GM21825 (cell line): ENCODE measurements at regions not wholly inside any gene's neighbourhood (a gene's known extent, or its start where the extent isn't known, plus 50 kb on each side); places are given as distances from the start of the nearest gene placed in this dataset.
"Not testable (repeated sequence)": the region's sequence is repeated elsewhere in the genome, so short reads cannot be mapped to it uniquely, and the experiment has no call there.

Experiments
- ATAC-seq: cut with Tn5 transposase; IDR thresholded peaks from one replicate; pipeline ENCODE4 v1.9.1; 2021; ENCODE audit warnings: mild to moderate bottlenecking, moderate library complexity; ENCODE audit not compliant: unreplicated experiment

DNA sequence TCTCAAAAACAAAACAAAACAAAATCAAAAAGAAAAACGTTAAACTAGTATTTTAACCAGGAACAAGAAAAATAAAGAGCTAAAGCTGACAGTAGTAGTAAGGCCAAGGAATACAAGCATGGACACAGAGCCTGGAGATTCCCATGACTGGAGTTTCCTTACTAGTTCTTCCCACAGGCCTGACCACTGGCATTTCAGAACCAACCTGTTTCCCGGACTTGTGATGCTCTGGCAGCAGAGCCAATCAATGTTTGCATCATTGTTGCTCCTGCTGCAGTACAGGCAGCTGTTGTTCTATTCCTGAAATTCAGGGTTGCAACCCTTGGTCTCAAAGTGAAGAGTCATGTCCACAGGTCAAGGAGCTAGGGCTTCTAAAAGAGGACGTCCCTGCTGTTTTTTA is 111.3 kb upstream of the WARS2 start:
- ATAC-seq = no peak

DNA sequence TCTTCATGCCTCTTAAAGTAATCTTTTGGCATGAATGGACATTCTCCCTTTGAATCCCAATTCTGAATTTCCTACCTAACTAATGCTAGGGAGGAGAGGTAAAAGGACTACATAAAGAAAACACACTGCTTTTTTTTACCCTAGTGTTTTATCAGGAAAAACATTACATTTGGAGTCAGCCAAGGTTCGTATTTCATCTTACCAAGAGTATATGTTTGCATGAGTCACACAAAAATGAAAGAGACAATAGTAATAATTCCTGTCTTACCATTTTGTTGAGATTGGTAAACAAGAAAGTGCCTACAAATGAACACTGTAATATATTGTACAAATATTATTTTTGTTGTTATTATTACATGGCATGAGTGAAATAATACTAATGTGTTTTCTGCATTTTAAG is 112.9 kb upstream of the WARS2 start:
- no peak for ATAC-seq

DNA sequence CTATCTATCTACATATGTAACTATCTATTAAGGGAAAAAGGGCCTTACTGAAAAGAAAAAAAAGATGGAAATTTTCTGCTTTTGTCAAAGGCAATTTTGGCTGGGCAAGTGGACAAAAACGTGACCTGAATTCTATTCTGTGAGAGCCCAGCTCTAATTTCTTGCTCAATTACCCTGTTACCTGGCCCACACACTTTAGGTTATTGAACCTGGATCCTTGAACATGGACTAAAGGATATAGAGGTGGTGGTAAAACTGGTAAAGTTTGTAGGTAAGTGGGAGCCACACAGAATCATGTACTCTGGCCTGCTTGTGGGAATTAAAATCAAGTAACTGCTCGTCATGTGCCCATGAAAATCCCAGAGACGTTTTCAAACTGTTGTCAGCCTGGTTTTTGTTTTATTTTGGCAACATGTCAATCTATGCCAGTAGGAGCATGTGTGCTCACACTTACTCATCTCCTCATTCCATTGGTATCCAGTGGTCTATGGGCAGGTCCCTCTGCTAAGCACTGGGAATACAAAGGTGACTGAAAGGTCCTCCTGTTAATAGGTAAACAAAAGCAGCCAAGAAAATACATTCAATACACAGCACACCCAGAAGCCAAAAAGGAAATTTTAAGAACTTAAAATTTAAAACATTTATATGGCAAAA is 113.7 kb upstream of the WARS2 start:
- no peak for ATAC-seq

DNA sequence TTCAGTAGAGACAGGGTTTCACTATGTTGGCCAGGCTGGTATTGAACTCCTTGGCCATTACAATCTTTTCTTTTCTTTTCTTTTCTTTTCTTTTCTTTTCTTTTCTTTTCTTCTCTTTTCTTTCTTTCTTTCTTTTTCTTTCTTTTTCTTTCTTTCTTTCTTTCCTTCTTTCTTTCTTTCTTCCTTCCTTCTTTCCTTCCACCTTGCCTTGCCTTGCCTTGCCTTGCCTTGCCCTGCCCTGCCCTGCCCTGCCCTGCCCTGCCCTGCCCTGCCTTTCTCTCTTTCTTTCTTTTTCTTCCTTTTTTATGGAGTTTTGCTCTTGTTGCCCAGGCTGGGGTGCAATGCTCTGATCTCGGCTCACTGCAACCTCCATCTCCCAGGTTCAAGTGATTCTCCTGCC is 112.5 kb upstream of the HAO2 start:
- ATAC-seq = not testable (repeated sequence)

DNA sequence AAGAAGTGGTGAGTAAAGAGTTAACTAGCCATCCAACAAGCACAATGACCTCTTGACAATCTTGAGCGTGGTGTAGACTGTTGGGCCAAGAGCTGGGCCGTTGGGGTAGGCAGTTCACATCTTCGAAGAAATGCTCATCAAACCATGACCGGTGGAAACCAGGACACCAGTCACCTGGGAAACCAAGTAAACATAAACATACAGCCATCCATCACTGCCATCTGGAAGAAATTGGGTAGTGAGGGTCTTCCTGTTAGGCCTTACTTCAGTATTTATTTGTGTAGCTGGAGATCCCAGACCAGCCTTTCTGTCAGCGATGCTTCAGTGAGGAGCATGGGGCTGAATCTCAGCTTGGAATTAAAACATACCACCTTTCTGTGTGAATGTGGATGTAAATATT is 108.1 kb upstream of the HAO2 start:
- no peak for ATAC-seq

DNA sequence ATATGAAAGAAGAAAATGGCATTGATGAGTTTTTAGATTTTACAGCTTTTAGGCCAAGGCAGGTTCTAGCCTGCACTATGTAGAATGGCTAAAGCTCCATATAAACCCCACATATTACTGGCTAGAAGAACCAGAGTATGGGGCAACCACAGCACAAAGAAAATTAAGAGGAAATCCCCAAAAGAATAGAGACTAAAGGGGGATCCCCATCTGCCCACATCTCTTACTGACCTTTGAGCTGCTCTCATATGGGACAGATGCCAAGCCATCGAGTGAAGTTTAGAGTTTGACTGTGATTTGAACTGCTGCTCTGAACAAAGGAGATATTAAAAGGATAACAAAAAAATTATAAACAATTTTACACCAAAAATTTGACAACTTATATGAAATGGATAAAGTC is 102.2 kb upstream of the HAO2 start:
- peak; percentile 90 for ATAC-seq

DNA sequence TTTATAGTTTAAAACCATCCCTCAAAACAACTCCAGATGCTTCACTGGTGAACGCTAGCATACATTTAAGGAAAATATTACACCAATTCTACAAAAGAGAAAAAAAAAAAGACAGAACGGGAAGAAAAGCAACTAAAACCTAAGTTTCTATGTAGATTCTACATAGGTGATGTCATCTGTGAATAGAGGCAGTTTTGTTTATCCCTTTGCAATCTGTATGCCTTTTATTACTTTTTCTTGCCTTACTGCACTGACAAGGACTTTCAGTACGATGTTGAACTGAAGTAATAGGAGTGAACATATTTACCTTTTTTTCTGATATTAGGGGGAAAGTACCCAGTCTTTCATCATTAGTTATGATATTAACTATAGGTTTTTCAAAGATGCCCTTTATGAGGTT is 101.7 kb upstream of the HAO2 start:
- peak; percentile 39 for ATAC-seq

DNA sequence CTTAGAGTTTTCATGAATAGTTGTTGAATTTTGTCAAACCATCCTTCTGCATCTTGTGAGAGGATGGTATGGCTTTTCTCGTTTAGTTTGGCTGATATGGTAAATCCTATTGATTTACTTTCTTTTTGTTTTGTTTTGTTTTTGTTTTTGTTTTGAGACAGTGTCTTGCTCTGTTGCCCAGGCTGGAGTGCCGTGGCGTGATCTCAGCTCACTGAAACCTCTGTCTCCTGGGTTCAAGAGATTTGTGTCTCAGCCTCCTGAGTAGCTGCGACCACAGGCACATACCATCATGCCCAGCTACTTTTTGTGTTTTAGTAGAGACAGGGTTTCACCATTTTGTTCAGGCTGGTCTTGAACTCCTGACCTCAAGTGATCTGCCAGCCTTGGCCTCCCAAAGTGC is 101.3 kb upstream of the HAO2 start:
- not testable (repeated sequence) for ATAC-seq

DNA sequence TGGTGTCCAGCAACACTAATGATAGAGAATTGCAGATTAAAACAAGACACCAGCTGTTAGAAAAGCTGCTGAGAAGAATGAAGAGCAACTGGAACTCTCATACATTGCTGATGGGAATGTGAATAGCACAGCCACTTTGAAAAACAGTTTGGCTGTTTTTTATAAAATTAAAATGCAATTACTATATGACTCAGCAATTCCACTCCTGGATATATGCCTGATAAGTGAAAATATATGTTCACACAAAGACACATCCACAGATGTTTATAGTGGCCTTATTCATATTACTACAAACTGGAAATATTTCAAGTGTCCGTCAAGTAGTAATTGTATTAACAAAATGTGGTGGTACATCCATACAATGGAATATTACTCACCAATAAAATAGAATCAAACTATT is 99.7 kb upstream of the HAO2 start:
- ATAC-seq = no peak

DNA sequence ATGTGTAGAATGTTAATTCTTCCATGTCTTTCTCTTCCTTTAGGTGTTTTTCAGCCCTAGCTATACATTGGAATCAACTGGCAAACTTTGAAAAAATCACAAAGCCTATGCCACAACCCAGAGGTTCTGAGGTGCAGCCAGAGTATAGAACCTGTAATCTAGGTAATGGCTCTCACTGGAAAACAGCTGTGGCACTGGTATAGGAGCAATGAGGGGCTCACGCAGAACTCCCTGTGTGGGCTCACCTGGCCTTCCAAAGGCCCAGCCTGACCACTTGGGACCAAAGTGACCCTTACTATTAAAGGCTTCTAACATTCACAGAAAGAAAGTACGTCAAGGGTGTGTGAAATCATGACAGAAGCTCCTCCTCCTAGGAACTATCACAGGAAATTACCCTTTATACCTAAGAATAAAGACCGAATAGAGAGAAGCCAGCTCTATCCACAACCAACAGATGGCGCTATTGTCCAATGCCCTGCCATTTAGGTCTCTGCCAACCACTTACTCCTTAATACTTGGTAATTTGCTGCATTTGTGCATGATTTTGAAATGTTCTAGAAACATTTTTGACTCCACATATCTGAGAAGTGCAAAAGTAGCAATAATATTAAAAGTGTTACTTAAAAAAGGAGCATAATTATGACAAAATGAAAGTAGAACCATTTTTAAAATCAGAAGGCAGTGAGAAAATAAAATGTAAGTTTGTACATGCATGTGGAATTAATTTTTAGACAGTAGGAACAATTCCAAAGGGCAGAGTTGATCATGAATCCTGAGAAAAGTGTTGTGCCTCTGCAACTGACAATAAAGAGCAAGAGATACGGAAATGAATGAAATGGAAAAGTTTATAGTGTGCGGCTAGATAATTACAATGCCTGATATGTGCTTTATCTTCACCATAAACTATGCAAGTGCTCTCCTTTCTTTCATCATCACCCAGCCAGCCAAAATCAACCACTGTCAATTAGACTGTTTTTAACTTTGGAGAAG is 93.1 kb upstream of the HAO2 start:
- no peak for ATAC-seq

DNA sequence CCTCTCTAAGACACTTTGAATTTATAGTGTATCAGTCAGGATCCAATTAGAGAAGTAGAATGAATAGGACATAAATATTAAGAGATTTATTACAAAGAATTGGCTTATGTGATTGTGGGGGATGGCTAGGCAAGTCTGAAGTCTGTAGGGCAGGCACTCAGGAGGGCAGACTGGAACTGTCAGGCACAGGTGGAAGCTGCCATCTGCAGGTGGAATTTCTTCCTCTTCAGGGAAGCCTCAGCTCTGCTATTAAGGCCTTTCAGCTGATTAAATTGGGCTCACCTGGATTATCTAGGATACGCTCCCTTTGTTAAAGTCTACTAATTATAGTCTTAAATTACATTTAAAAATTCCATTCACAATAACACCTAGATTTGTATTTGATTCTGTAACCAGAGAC is 92.0 kb upstream of the HAO2 start:
- ATAC-seq = no peak

DNA sequence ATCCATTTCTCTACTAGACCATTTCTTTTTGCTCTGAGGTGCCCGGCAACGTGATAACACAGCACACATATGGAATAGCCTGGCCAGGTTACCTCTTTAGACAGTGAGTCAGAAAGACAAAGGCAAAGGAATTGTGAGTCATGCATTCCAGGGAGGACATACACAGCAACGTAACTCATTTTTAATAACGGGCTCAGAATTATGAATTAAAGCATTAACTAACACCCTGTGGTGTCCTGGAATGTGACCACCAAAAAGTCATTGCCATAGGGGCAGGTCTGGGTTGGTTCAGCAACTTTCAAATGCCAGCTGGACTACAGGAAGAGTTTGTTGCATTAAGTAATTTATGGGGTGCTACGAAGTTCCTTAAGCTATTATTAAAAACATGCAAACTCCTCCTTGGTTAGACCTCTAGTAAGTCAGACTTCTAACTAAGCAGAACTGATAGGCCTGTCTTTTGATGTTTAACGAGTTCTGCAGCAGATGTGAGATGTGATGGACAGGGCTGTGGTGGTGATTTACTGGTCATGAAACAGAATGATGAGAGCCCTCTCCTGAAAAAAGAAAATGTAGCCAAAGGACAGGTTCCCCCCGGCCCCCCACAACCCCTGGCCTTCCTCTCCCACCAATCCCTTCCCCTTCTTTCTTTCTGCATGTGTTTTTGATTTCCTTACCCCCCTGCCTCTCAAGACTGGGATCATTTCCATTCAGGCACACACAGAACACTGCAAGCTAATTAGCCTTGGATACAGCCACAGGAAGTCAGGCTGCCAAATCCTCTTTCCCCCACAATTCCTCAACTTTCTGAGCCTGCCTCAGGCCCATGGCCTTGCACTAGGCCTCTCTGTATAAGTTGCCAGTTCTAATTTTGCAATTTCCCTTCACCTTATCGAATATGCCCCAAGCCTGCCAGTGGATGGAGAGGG is 88.9 kb upstream of the HAO2 start:
- ATAC-seq = no peak

DNA sequence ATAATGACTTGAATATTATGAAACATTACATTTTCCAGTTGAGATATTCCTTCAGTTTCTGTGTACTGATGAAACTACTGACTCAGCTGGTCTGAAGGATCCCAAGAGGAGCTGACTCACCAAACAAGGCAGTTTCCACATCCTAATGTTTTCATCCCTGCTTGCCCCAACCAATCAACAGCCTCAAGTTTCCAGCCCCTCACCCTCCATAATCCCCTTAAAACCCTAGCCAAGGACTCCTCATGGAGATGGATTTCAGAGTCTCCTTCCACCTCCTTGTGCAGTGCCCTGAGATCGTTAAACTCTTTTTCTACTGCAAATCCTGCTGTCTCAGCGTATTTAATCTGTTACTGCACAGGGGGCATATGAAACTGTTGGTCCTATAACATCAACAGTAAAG is 83.1 kb upstream of the HAO2 start:
- no peak for ATAC-seq

DNA sequence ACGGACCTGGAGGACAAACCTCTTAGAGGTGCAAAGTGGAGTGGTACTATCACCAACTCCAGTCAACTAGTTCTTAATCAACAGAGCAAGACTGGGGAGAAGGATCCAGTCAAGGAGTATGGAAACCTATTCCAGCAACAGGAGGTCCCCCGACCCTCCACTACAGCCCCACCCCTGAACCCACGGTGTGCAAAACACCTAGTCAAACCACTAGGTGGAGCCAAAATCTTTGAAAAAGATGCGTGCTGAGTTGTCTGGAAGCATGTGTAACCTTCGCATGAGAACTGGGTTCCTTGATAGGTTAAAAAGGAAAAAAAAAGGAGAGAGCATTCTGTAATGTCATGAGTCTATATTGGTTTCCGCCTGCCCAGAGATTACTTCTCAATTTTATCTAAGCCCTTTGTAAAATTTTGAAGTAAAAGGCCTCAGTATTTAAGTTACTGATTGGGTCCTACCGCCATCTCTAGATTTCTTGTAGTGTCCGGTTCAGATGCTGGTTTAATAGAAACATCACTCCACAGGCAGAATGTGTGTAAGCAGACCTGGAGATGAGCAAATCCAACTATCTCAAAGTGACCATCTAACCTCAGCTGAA is 81.9 kb upstream of the HAO2 start:
- ATAC-seq = peak; percentile 73

DNA sequence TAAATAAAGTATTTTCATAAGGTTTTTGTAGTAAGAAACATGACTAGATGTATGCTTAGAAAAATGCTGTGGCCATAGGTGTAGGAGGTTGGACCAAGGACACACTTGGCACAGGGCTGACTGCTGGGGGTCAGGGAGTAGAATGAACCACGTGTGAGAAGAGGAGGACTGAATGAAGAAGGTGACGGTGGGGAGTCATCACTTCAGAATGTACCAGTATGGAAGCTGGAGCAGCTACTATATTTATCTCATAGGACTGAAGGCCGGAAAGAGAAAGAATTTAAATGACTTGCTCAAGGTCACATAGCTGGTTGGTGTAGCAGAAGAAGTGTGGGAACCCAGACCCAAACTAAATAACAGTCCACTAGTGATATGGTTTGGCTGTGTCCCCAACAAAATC is 79.8 kb upstream of the HAO2 start:
- no peak for ATAC-seq

DNA sequence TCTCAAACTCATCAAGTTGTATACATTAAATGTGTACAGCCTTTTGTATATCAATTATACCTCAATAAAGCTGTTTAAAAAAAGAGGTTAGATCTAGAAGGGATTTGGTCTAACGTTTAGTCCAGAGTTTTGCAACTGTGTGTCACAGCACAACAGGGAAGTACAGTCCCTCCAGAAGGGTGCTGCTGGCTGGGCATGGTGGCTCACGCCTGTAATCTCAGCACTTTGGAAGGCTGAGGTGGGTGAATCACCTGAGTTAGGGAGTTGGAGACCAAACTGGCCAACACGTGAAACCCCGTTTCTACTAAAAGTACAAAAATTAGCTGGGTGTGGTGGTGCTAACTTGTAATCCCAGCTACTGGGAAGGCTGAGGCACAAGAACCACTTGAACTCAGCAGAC is 78.3 kb upstream of the HAO2 start:
- ATAC-seq = no peak

DNA sequence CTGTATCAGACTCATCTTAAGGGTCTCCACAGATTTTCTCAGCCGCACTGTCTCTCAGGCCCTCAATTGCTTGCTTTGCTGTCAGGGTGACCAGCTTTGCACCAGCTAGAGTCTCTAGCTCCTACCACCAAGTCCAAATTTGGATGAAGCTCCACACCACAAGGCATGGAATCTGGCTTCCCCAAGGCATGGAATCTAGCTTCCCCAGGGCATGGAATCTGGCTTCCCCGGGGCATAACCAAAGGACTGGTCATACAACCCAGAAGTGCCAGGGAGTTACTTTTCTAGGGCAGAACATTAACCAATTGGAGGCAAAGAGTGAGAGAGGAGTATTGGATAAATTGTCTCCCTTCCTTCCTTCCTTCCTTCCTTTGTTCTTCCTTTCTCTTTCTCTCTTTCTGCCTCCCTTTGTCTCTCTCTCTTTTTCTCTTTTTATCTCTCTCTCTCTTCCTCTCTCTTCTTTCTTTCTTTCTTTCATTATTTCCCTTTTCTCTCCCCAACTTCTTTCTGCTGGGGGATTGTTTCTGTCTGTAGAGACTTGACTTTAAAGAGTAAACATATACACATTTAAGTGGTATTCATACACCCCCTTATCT is 76.9 kb upstream of the HAO2 start:
- ATAC-seq = no peak

DNA sequence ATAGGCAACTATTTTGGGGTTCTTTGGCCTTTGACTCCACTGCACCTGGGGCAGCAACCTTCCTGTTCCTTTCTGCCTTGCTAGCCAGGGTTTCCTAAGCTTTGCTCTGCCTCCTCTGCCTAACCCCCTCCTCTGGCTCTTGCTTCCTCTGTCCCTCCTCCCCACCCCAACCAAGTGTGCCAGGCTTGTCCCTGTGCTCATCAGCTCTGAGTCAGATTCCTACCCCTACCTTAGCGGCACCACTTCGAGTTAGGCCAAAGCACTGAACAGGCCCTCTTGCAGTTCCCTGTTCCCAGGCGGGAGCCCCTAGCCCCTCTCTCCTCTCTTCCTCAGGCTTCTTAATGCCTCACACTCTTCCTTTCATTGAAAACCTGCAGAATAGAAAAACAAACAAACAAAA is 74.8 kb upstream of the HAO2 start:
- ATAC-seq = no peak

DNA sequence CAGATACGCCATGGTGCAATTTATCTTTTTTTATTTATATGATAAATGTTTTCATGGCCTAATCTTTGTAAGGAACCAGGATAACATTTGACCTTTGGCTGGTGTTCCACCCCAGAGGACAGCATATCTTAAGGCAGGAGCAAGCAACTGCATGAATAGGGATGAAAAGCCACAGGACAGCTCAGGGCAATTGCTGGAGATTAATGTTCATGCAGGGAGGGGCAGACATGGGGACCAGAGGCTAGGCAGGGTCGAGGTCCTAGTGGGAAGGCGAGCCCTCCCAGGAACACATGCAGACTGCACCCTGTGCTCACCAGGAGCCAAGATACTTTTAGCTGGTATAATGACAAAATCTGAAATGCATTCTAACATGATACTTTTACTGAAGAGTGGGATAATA is 74.4 kb upstream of the HAO2 start:
- ATAC-seq = no peak

DNA sequence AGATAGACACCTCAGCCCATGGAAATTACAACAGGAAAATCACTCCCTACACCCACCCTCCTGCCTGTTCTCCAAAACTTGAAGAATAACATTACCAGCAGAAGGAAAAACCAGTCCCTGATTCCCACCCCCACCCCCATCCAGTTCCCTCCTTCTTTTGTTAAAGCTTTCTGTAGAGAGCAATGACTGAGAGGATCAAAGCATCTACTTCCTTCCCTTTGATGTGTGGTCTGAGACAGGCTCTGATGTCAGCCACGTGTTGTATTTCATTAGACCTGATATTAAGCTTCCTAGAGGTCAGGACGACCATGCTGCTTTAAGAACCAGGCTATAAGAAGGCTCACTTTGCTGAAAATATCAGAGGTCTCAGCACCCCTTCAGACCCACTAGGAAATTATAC is 73.9 kb upstream of the HAO2 start:
- ATAC-seq = no peak
